Gastroesophageal sphincter (tissue), 4 donors: ENCODE measurements at regions not wholly inside any gene's neighbourhood (a gene's known extent, or its start where the extent isn't known, plus 50 kb on each side); places are given as distances from the start of the nearest gene placed in this dataset.
"Not testable (repeated sequence)": the region's sequence is repeated elsewhere in the genome, so short reads cannot be mapped to it uniquely, and the experiment has no call there.

Experiments used
- ATAC-seq: fragments of 150-250 bp; one replicate; pipeline ENCODE4 v1.9.1; 2016; ENCODE audit warnings: mild to moderate bottlenecking, moderate library complexity
- H3K27ac ChIP-seq, 4 donors: fragments of 200-600 bp; sonication (generic) in 3 of 4; 1 replicate in 3 of 4; 2 replicates in 1 of 4; pipeline ENCODE4 v1.5.1; 2016 to 2019
- H3K27me3 ChIP-seq: fragments of 200-600 bp; sonication (generic); one replicate; pipeline ENCODE4 v1.5.1; 2019
- H3K36me3 ChIP-seq, 2 donors: fragments of 200-600 bp; sonication (generic); one replicate each; pipeline ENCODE4 v1.5.1; 2019; ENCODE audit warnings: control low read depth in 1 of 2
- H3K4me1 ChIP-seq, 3 donors: fragments of 200-600 bp; sonication (generic); 1 replicate in 2 of 3; 2 replicates in 1 of 3; pipeline ENCODE4 v1.5.1; 2016 to 2019; ENCODE audit warnings: control low read depth in 2 of 3
- H3K4me3 ChIP-seq, 2 donors: fragments of 200-600 bp; sonication (generic); one replicate each; pipeline ENCODE4 v1.5.1; 2019; ENCODE audit warnings: mild to moderate bottlenecking in 1 of 2, moderate library complexity in 1 of 2
- H3K9me3 ChIP-seq, 3 donors: fragments of 200-600 bp; sonication (generic); one replicate each; pipeline ENCODE4 v1.5.1; 2017 to 2019; ENCODE audit warnings: control low read depth in 2 of 3
- CTCF ChIP-seq, 4 experiments: fragments of 200-600 bp in 2 of 4; fragments of 450-650 bp in 2 of 4; sonication (generic) in 1 of 4; IDR thresholded peaks; one replicate each; pipeline ENCODE4 v1.5.1; 2017 to 2019; ENCODE audit warnings: antibody characterized with exemption in 4 of 4, mild to moderate bottlenecking in 2 of 4, moderate library complexity in 2 of 4
- EP300 ChIP-seq: sonication (generic); formaldehyde crosslinking; IDR thresholded peaks from one replicate; pipeline ENCODE4 v1.6.1; 2017; ENCODE audit warnings: antibody characterized with exemption, mild to moderate bottlenecking
- POLR2A ChIP-seq, 2 donors: fragments of 450-650 bp; IDR thresholded peaks; one replicate each; pipeline ENCODE4 v1.6.1; 2017; ENCODE audit warnings: antibody characterized with exemption in 2 of 2, mild to moderate bottlenecking in 2 of 2, moderate library complexity in 1 of 2
- POLR2AphosphoS5 ChIP-seq: sonication (generic); formaldehyde crosslinking; IDR thresholded peaks from one replicate; pipeline ENCODE4 v1.6.1; 2017; ENCODE audit warnings: antibody characterized with exemption
- WGBS, 2 donors: methylation state at CpG; one replicate each; pipeline ENCODE4 v1.1.5; 2018; ENCODE audit warnings: low coverage in 1 of 2; 5-methylcytosine and 5-hydroxymethylcytosine counted together

- Histone ChIP-seq H3K27ac (no peak overlapping the region), H3K36me3 (no peaks in the 10 kb centered on the region), H3K4me1 (no peaks in the 10 kb centered on the region), H3K27me3 (no peaks in the 10 kb centered on the region), H3K4me3 (no peak overlapping the region), H3K9me3 (no peaks in the 10 kb centered on the region)
- ATAC-seq = no peak
- 85 to 86% methylated on average over 1 of the region's 1 CpG for WGBS, 2 donors
- TF ChIP-seq EP300 (no peak), POLR2AphosphoS5 (no peak), POLR2A (IDR thresholded peaks at IDR 0.05) (no peak), CTCF (IDR thresholded peaks at IDR 0.05) (no peak)
Measured at GRCh38 chr10:36736311-36736710, 389.1 kb upstream of the ANKRD30A start.

- H3K27ac ChIP-seq, H3K36me3 ChIP-seq, H3K27me3 ChIP-seq, H3K4me1 ChIP-seq, H3K9me3 ChIP-seq, ATAC-seq, H3K4me3 ChIP-seq: not testable (repeated sequence)
- no CpG with 5 or more reads among the region's 21 CpGs for WGBS, 2 donors
Measured at GRCh38 chr10:36734590-36734989, 390.8 kb upstream of the ANKRD30A start.

- TF ChIP-seq EP300 = no peak
- TF ChIP-seq POLR2A (IDR thresholded peaks at IDR 0.05) = no peak
- TF ChIP-seq CTCF (IDR thresholded peaks at IDR 0.05) = no peak
- no peak for TF ChIP-seq POLR2AphosphoS5
- WGBS, 2 donors = 90 to 94% methylated on average over 6 of the region's 6 CpGs
Measured at GRCh38 chr10:36730316-36730715, 395.1 kb upstream of the ANKRD30A start.

GRCh38 chr10:36728626-36729025 lies 396.8 kb upstream of the ANKRD30A start:
- H3K4me1 ChIP-seq = peaks cover 0 to 6% (median 3%) of the 10 kb centered on the region in 3 donors
- no peaks in the 10 kb centered on the region for H3K27me3 ChIP-seq
- H3K27ac ChIP-seq = no peak overlapping the region
- no peak for ATAC-seq
- no peaks in the 10 kb centered on the region for H3K36me3 ChIP-seq
- whole genome bisulfite sequencing, 2 donors = 71 to 79% methylated on average over 2 of the region's 2 CpGs
- H3K9me3 ChIP-seq = no peaks in the 10 kb centered on the region
- TF ChIP-seq CTCF (IDR thresholded peaks at IDR 0.05) (no peak), EP300 (no peak), POLR2A (IDR thresholded peaks at IDR 0.05) (no peak), POLR2AphosphoS5 (no peak)
- no peak overlapping the region for H3K4me3 ChIP-seq

More at GRCh38 chr10:36730316-36730715, 395.1 kb upstream of the ANKRD30A start:
- Histone ChIP-seq H3K27me3 (no peaks in the 10 kb centered on the region), H3K4me1 (peaks cover 0 to 5% (median 3%) of the 10 kb centered on the region in 3 donors), H3K27ac (no peak overlapping the region), H3K36me3 (no peaks in the 10 kb centered on the region), H3K4me3 (no peak overlapping the region), H3K9me3 (no peaks in the 10 kb centered on the region)
- no peak for ATAC-seq

- ATAC-seq = no peak
- TF ChIP-seq CTCF (IDR thresholded peaks at IDR 0.05) (peak in 1 of 4 experiments; percentile 12), POLR2A (IDR thresholded peaks at IDR 0.05) (no peak), POLR2AphosphoS5 (no peak), EP300 (no peak)
- Histone ChIP-seq H3K27me3 (no peaks in the 10 kb centered on the region), H3K4me3 (no peak overlapping the region), H3K4me1 (peaks cover 0 to 6% (median 3%) of the 10 kb centered on the region in 3 donors), H3K36me3 (no peaks in the 10 kb centered on the region), H3K27ac (no peak overlapping the region), H3K9me3 (no peaks in the 10 kb centered on the region)
- WGBS, 2 donors = 71 to 74% methylated on average over 6 of the region's 6 CpGs
Measured at GRCh38 chr10:36725581-36726520, 399.5 kb upstream of the ANKRD30A start.
